PC-3 (cell line): ENCODE measurements at regions not wholly inside any gene's neighbourhood (a gene's known extent, or its start where the extent isn't known, plus 50 kb on each side); places are given as distances from the start of the nearest gene placed in this dataset.

Experiments used
- ATAC-seq: fragments of 200-7000 bp; cut with Tn5 transposase; 2 replicates; pipeline ENCODE4 v1.9.1; 2020; ENCODE audit warnings: mild to moderate bottlenecking, moderate library complexity
- BruUV-seq: library from RNA; stranded (reverse); fragments of 400-500 nt; replicated peaks from 2 replicates; lab custom pipeline; 2021; lab: Mats Ljungman, UMichigan
- CTCF ChIA-PET: fragments of 300-600 bp; sonication (Branson Sonifier 250); formaldehyde crosslinking; loops from one replicate; lab custom pipeline; 2022; ENCODE audit warnings: antibody characterized with exemption; lab: Charles Lee
- POLR2A ChIA-PET: fragments of 300-600 bp; sonication (Branson Sonifier 250); formaldehyde crosslinking; loops from one replicate; lab custom pipeline; 2022; ENCODE audit warnings: antibody characterized with exemption; ENCODE audit not compliant: unreplicated experiment; lab: Charles Lee
- DNase-seq: peaks from one replicate; pipeline ENCODE4 v3.0.0-alpha.2; 2015
- H2AFZ ChIP-seq: fragments of 300-600 bp; sonication (generic); 2 replicates; pipeline ENCODE4 v1.6.0; 2016; ENCODE audit warnings: antibody characterized with exemption, low read length
- H3F3A ChIP-seq: fragments of 300-600 bp; sonication (generic); one replicate; pipeline ENCODE4 v1.6.0; 2017; ENCODE audit warnings: antibody characterized with exemption, low read length, control low read depth, mild to moderate bottlenecking; ENCODE audit not compliant: unreplicated experiment
- H3K27ac ChIP-seq: fragments of 300-600 bp; sonication (generic); 2 replicates; pipeline ENCODE4 v1.5.1; 2016; ENCODE audit warnings: mild to moderate bottlenecking, low read length
- H3K27me3 ChIP-seq: fragments of 300-600 bp; sonication (generic); 2 replicates; pipeline ENCODE4 v1.6.1; 2016; ENCODE audit warnings: low read length, mixed read lengths
- H3K36me3 ChIP-seq: fragments of 300-600 bp; sonication (generic); 2 replicates; pipeline ENCODE4 v1.6.1; 2016; ENCODE audit warnings: low read depth, mixed run types, low read length, mixed read lengths
- H3K4me1 ChIP-seq: fragments of 300-600 bp; sonication (generic); 2 replicates; pipeline ENCODE4 v1.5.1; 2016; ENCODE audit warnings: low read length; ENCODE audit not compliant: insufficient read depth
- H3K4me2 ChIP-seq: fragments of 300-600 bp; sonication (generic); 2 replicates; pipeline ENCODE4 v1.6.0; 2016; ENCODE audit warnings: low read length
- H3K4me3 ChIP-seq: fragments of 300-600 bp; sonication (generic); 2 replicates; pipeline ENCODE4 v1.5.1; 2016; ENCODE audit warnings: mild to moderate bottlenecking, low read length, mixed read lengths
- H3K79me2 ChIP-seq: fragments of 300-600 bp; sonication (generic); 2 replicates; pipeline ENCODE4 v1.6.1; 2017; ENCODE audit warnings: low read length, mixed read lengths
- H3K9ac ChIP-seq: fragments of 300-600 bp; sonication (generic); 2 replicates; pipeline ENCODE4 v1.6.0; 2016; ENCODE audit warnings: mild to moderate bottlenecking, low read length
- H3K9me2 ChIP-seq: fragments of 300-600 bp; sonication (generic); replicated peaks from 2 replicates; pipeline ENCODE4 v1.6.1; 2016; ENCODE audit warnings: mixed run types, low read length, mixed read lengths
- H3K9me3 ChIP-seq: fragments of 300-600 bp; sonication (generic); 2 replicates; pipeline ENCODE4 v1.6.1; 2016; ENCODE audit warnings: low read length, mixed read lengths
- H4K20me1 ChIP-seq: fragments of 300-600 bp; sonication (generic); 2 replicates; pipeline ENCODE4 v1.6.1; 2016; ENCODE audit warnings: low read length, mixed read lengths
- CTCF ChIP-seq: fragments of 300-600 bp; sonication (generic); conservative IDR thresholded peaks from 2 replicates; pipeline ENCODE4 v1.5.1; 2017; ENCODE audit warnings: antibody characterized with exemption, low read depth, mild to moderate bottlenecking, low read length
- EZH2 ChIP-seq: fragments of 300-600 bp; sonication (generic); IDR thresholded peaks from one replicate; pipeline ENCODE4 v1.6.1; 2017; ENCODE audit warnings: antibody characterized with exemption, mild to moderate bottlenecking, low read length; ENCODE audit not compliant: unreplicated experiment
- EZH2phosphoT487 ChIP-seq: fragments of 300-600 bp; sonication (generic); IDR thresholded peaks from 2 replicates; pipeline ENCODE4 v1.6.1; 2018; ENCODE audit warnings: mild to moderate bottlenecking, antibody characterized with exemption, low read length, borderline replicate concordance
- intact Hi-C: fragments of 100-400 bp; cut with micrococcal nuclease; formaldehyde crosslinking; loops from 2 replicates; pipeline ENCODE4 v1.9.0; 2023

GRCh38 chr5:8550921-8551320 lies 682.0 kb downstream of the MTRR start:
- Histone ChIP-seq H3K9me3 (no peaks in the 10 kb centered on the region), H3K79me2 (no peaks in the 10 kb centered on the region), H3K4me3 (no peak overlapping the region), H3K9me2 (no peaks in the 10 kb centered on the region), H3K36me3 (no peaks in the 10 kb centered on the region), H2AFZ (no peak overlapping the region), H4K20me1 (no peaks in the 10 kb centered on the region), H3K27ac (no peak overlapping the region), H3K4me1 (no peaks in the 10 kb centered on the region), H3F3A (no peaks in the 10 kb centered on the region), H3K27me3 (no peaks in the 10 kb centered on the region), H3K4me2 (no peak overlapping the region), H3K9ac (no peak overlapping the region)
- DNase-seq: no peak
- CTCF ChIA-PET: no interaction called here
- BruUV-seq: no TSS peak
- TF ChIP-seq CTCF (no peak), EZH2 (no peak), EZH2phosphoT487 (no peak)
- no peak for ATAC-seq
- POLR2A ChIA-PET: no interaction called here
- intact Hi-C loops: no loop called here

- DNase-seq (no peak), ATAC-seq (no peak)
- no peaks in the 10 kb centered on the region for H3F3A ChIP-seq
- TF ChIP-seq EZH2phosphoT487 (no peak), EZH2 (no peak), CTCF (no peak)
- H3K36me3 ChIP-seq: no peaks in the 10 kb centered on the region
- no peak overlapping the region for H3K9ac ChIP-seq
- no peaks in the 10 kb centered on the region for H3K27me3 ChIP-seq
- H3K4me2 ChIP-seq: no peak overlapping the region
- H3K27ac ChIP-seq: no peak overlapping the region
- POLR2A ChIA-PET: no interaction called here
- no peaks in the 10 kb centered on the region for H3K9me2 ChIP-seq
- H2AFZ ChIP-seq: no peak overlapping the region
- H4K20me1 ChIP-seq: no peaks in the 10 kb centered on the region
- intact Hi-C loops: no loop called here
- H3K79me2 ChIP-seq: no peaks in the 10 kb centered on the region
- H3K4me1 ChIP-seq: no peaks in the 10 kb centered on the region
- CTCF ChIA-PET: no interaction called here
- no peaks in the 10 kb centered on the region for H3K9me3 ChIP-seq
- no TSS peak for BruUV-seq
- no peak overlapping the region for H3K4me3 ChIP-seq
These were observed 684.4 kb downstream of the MTRR start for GRCh38 chr5:8553364-8553763.

DNA sequence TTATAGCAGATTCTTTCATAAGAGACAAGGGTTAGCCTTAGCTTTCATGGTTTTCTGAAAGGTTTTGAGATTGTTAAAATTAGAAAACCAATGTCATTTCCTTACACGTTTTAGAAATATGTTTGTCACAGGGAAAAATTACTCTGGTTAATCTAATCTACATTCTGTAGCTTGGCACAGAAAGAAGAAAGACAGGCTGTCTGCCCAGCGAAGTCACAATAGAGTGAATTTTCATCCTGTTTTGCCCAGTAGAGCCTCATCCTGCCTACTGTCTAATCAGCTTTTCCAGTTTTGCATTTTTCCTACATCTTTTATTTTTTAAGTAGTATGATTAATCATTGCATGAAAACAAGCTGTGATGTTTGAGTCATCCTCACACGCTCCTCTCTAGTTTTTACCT lies 688.8 kb downstream of the MTRR start:
- Histone ChIP-seq H3K4me1 (no peaks in the 10 kb centered on the region), H4K20me1 (no peaks in the 10 kb centered on the region), H3K79me2 (no peaks in the 10 kb centered on the region), H3K4me3 (no peak overlapping the region), H3F3A (no peaks in the 10 kb centered on the region), H3K4me2 (no peak overlapping the region), H3K9me2 (no peaks in the 10 kb centered on the region), H3K27me3 (no peaks in the 10 kb centered on the region), H3K27ac (no peak overlapping the region), H3K9ac (no peak overlapping the region), H3K9me3 (no peaks in the 10 kb centered on the region), H3K36me3 (no peaks in the 10 kb centered on the region), H2AFZ (no peak overlapping the region)
- ATAC-seq: peak; percentile 27; the same call in 1 of the 2 replicates
- intact Hi-C loops: no loop called here
- no peak for TF ChIP-seq CTCF
- TF ChIP-seq EZH2phosphoT487: no peak
- TF ChIP-seq EZH2: no peak
- POLR2A ChIA-PET: no interaction called here
- BruUV-seq: no TSS peak
- CTCF ChIA-PET: no interaction called here
- DNase-seq: peak; percentile 28
